H9 (cell line): ENCODE measurements at regions not wholly inside any gene's neighbourhood (a gene's known extent, or its start where the extent isn't known, plus 50 kb on each side); places are given as distances from the start of the nearest gene placed in this dataset.

Experiments used
- DNase-seq: peaks from one replicate; pipeline ENCODE4 v3.0.0-alpha.2; 2017
- H2AFZ ChIP-seq: one replicate; pipeline ENCODE4 v1.6.1; 2013; ENCODE audit warnings: mild to moderate bottlenecking, low read length, control low read depth, moderate library complexity
- H2AK5ac ChIP-seq: 2 replicates; pipeline ENCODE4 v1.6.1; 2013; ENCODE audit warnings: low read length, control low read depth, mixed read lengths; ENCODE audit not compliant: insufficient read length
- H2BK120ac ChIP-seq: one replicate; pipeline ENCODE4 v1.6.1; 2013; ENCODE audit warnings: low read depth, mild to moderate bottlenecking, low read length, control low read depth, inconsistent platforms; ENCODE audit not compliant: poor library complexity, severe bottlenecking
- H2BK12ac ChIP-seq: 2 replicates; pipeline ENCODE4 v1.6.1; 2013; ENCODE audit warnings: low read length, control low read depth, mixed read lengths, low read depth; ENCODE audit not compliant: insufficient read length
- H2BK15ac ChIP-seq: 2 replicates; pipeline ENCODE4 v1.6.1; 2013; ENCODE audit warnings: low read depth, low read length, control low read depth
- H2BK20ac ChIP-seq: one replicate; pipeline ENCODE4 v1.6.1; 2013; ENCODE audit warnings: low read depth, mild to moderate bottlenecking, low read length, control low read depth, inconsistent platforms; ENCODE audit not compliant: poor library complexity, severe bottlenecking
- H2BK5ac ChIP-seq: 2 replicates; pipeline ENCODE4 v1.6.1; 2013; ENCODE audit warnings: low read length, control low read depth, mixed read lengths; ENCODE audit not compliant: insufficient read length
- H3K14ac ChIP-seq: 2 replicates; pipeline ENCODE4 v1.6.1; 2013; ENCODE audit warnings: low read length, control low read depth; ENCODE audit not compliant: insufficient read depth
- H3K18ac ChIP-seq: 2 replicates; pipeline ENCODE4 v1.6.1; 2013; ENCODE audit warnings: low read depth, mild to moderate bottlenecking, mixed read lengths, low read length, control low read depth; ENCODE audit not compliant: insufficient read length
- H3K23ac ChIP-seq: 2 replicates; pipeline ENCODE4 v1.6.1; 2013; ENCODE audit warnings: low read length, control low read depth, mixed read lengths, low read depth; ENCODE audit not compliant: insufficient read length
- H3K23me2 ChIP-seq: 2 replicates; pipeline ENCODE4 v1.6.1; 2013; ENCODE audit warnings: low read depth, mild to moderate bottlenecking, mixed read lengths, low read length, control low read depth; ENCODE audit not compliant: insufficient read length, poor library complexity, severe bottlenecking
- H3K27ac ChIP-seq: 2 replicates; pipeline ENCODE4 v1.5.1; 2013; ENCODE audit warnings: low read length, control low read depth, mixed read lengths, low read depth; ENCODE audit not compliant: insufficient read length
- H3K27me3 ChIP-seq: 2 replicates; pipeline ENCODE4 v1.6.1; 2013; ENCODE audit warnings: low read length, control low read depth, inconsistent platforms; ENCODE audit not compliant: insufficient read depth
- H3K4ac ChIP-seq: 2 replicates; pipeline ENCODE4 v1.6.1; 2013; ENCODE audit warnings: low read depth, mild to moderate bottlenecking, control low read depth, inconsistent platforms, low read length, moderate library complexity
- H3K4me1 ChIP-seq: 2 replicates; pipeline ENCODE4 v1.6.1; 2013; ENCODE audit warnings: low read length, control low read depth, inconsistent platforms; ENCODE audit not compliant: insufficient read depth
- H3K4me2 ChIP-seq: 2 replicates; pipeline ENCODE4 v1.6.1; 2013; ENCODE audit warnings: low read length, control low read depth, mixed read lengths; ENCODE audit not compliant: insufficient read length, insufficient read depth
- H3K56ac ChIP-seq: 2 replicates; pipeline ENCODE4 v1.6.1; 2013; ENCODE audit warnings: low read depth, mild to moderate bottlenecking, mixed read lengths, low read length, control low read depth; ENCODE audit not compliant: insufficient read length
- H3K79me1 ChIP-seq: 2 replicates; pipeline ENCODE4 v1.6.1; 2013; ENCODE audit warnings: low read depth, mild to moderate bottlenecking, moderate library complexity, low read length, control low read depth, inconsistent platforms; ENCODE audit not compliant: insufficient read depth, poor library complexity, severe bottlenecking
- H3K79me2 ChIP-seq: 2 replicates; pipeline ENCODE4 v1.6.1; 2013; ENCODE audit warnings: low read length, control low read depth, inconsistent platforms; ENCODE audit not compliant: insufficient read depth
- H3K9ac ChIP-seq: 2 replicates; pipeline ENCODE4 v1.6.1; 2013; ENCODE audit warnings: low read length, control low read depth, mixed read lengths; ENCODE audit not compliant: insufficient read length; ENCODE audit errors: extremely low read depth
- H3K9me3 ChIP-seq: one replicate; pipeline ENCODE4 v1.6.1; 2013; ENCODE audit warnings: low read depth, low read length, inconsistent platforms; ENCODE audit not compliant: control insufficient read depth
- H3T11ph ChIP-seq: one replicate; pipeline ENCODE4 v1.6.1; 2013; ENCODE audit warnings: mild to moderate bottlenecking, low read length, control low read depth, inconsistent platforms
- H4K20me1 ChIP-seq: one replicate; pipeline ENCODE4 v1.6.1; 2013; ENCODE audit not compliant: control insufficient read depth, insufficient read length, insufficient read depth
- H4K5ac ChIP-seq: 2 replicates; pipeline ENCODE4 v1.6.1; 2013; ENCODE audit warnings: low read depth, mild to moderate bottlenecking, mixed read lengths, low read length, control low read depth; ENCODE audit not compliant: insufficient read length
- H4K8ac ChIP-seq: replicated peaks from 2 replicates; pipeline ENCODE4 v1.6.1; 2013; ENCODE audit warnings: low read length, control low read depth, mixed read lengths, low read depth; ENCODE audit not compliant: insufficient read length
- H4K91ac ChIP-seq: 2 replicates; pipeline ENCODE4 v1.6.1; 2013; ENCODE audit warnings: low read depth, mild to moderate bottlenecking, moderate library complexity, mixed read lengths, low read length, control low read depth; ENCODE audit not compliant: insufficient read length
- H3K27ac Mint-ChIP-seq, 3 experiments: 2 replicates in 2 of 3; 3 replicates in 1 of 3; pipeline ENCODE4 v1.8.0; 2020 to 2021; ENCODE audit warnings: mixed read lengths in 3 of 3, mild to moderate bottlenecking in 1 of 3, moderate library complexity in 1 of 3
- H3K27me3 Mint-ChIP-seq: 2 replicates; pipeline ENCODE4 v1.8.0; 2021; ENCODE audit warnings: low read depth, mild to moderate bottlenecking, moderate library complexity, mixed read lengths
- H3K36me3 Mint-ChIP-seq, 3 experiments: 2 replicates in 2 of 3; 3 replicates in 1 of 3; pipeline ENCODE4 v1.8.0; 2020 to 2021; ENCODE audit warnings: low read depth in 3 of 3, mixed read lengths in 3 of 3; ENCODE audit not compliant: insufficient read depth in 1 of 3
- H3K4me1 Mint-ChIP-seq, 2 experiments: 2 replicates each; pipeline ENCODE4 v1.8.0; 2020; ENCODE audit warnings: mixed read lengths in 2 of 2
- H3K4me3 Mint-ChIP-seq, 2 experiments: 2 replicates in 1 of 2; 3 replicates in 1 of 2; pipeline ENCODE4 v1.8.0; 2020 to 2021; ENCODE audit warnings: mild to moderate bottlenecking in 2 of 2, mixed read lengths in 2 of 2, moderate library complexity in 1 of 2
- H3K9me3 Mint-ChIP-seq, 2 experiments: 2 replicates in 1 of 2; 3 replicates in 1 of 2; pipeline ENCODE4 v1.8.0; 2020; ENCODE audit warnings: mild to moderate bottlenecking in 2 of 2, mixed read lengths in 2 of 2, moderate library complexity in 1 of 2
- CTCF ChIP-seq: fragments of 200-600 bp; sonication (generic); conservative IDR thresholded peaks from 3 replicates; pipeline ENCODE4 v1.8.0; 2021; ENCODE audit warnings: antibody characterized with exemption, mild to moderate bottlenecking
- WGBS: extraction: QIAGEN DNeasy Blood & Tissue Kit; methylation state at CpG from one replicate; pipeline ENCODE4 v1.1.7; 2013; ENCODE audit warnings: missing lambda C conversion rate, low lambda C conversion rate, mixed read lengths; ENCODE audit not compliant: insufficient read length; ENCODE audit errors: extremely low coverage; 5-methylcytosine and 5-hydroxymethylcytosine counted together

GRCh38 chr1:98404866-98405265 is 256.7 kb upstream of the SNX7 start:
- WGBS = no CpG with 5 or more reads among the region's 2 CpGs
- no peak overlapping the region for H4K5ac ChIP-seq
- Mint-ChIP-seq H3K36me3 (no peaks in the 10 kb centered on the region), H3K27ac (no peak overlapping the region), H3K9me3 (no peaks in the 10 kb centered on the region), H3K27me3 (no peaks in the 10 kb centered on the region), H3K4me1 (no peaks in the 10 kb centered on the region), H3K4me3 (no peak overlapping the region)
- H3K79me2 ChIP-seq = no peaks in the 10 kb centered on the region
- no peak overlapping the region for H2AFZ ChIP-seq
- no peak overlapping the region for H4K8ac ChIP-seq
- no peak overlapping the region for H2AK5ac ChIP-seq
- no peak overlapping the region for H3K14ac ChIP-seq
- H3K9me3 ChIP-seq = no peaks in the 10 kb centered on the region
- no peak for DNase-seq
- no peaks in the 10 kb centered on the region for H3K79me1 ChIP-seq
- no peak for TF ChIP-seq CTCF
- no peak overlapping the region for H3T11ph ChIP-seq
- no peak overlapping the region for H3K27ac ChIP-seq
- no peaks in the 10 kb centered on the region for H3K4me1 ChIP-seq
- H2BK20ac ChIP-seq = no peak overlapping the region
- H2BK120ac ChIP-seq = no peak overlapping the region
- no peaks in the 10 kb centered on the region for H3K23me2 ChIP-seq
- no peak overlapping the region for H4K91ac ChIP-seq
- H3K4ac ChIP-seq = no peak overlapping the region
- H4K20me1 ChIP-seq = no peaks in the 10 kb centered on the region
- no peak overlapping the region for H2BK15ac ChIP-seq
- H3K18ac ChIP-seq = no peak overlapping the region
- no peak overlapping the region for H2BK5ac ChIP-seq
- H2BK12ac ChIP-seq = no peak overlapping the region
- no peaks in the 10 kb centered on the region for H3K27me3 ChIP-seq
- no peak overlapping the region for H3K9ac ChIP-seq
- H3K23ac ChIP-seq = no peak overlapping the region
- no peak overlapping the region for H3K56ac ChIP-seq
- H3K4me2 ChIP-seq = no peak overlapping the region
